GM19240 (cell line): ENCODE measurements at regions not wholly inside any gene's neighbourhood (a gene's known extent, or its start where the extent isn't known, plus 50 kb on each side); places are given as distances from the start of the nearest gene placed in this dataset.

Experiments
- DNase-seq: peaks from one replicate; pipeline ENCODE4 v3.0.0; 2011; ENCODE audit warnings: low spot score; ENCODE audit not compliant: insufficient read length

DNA sequence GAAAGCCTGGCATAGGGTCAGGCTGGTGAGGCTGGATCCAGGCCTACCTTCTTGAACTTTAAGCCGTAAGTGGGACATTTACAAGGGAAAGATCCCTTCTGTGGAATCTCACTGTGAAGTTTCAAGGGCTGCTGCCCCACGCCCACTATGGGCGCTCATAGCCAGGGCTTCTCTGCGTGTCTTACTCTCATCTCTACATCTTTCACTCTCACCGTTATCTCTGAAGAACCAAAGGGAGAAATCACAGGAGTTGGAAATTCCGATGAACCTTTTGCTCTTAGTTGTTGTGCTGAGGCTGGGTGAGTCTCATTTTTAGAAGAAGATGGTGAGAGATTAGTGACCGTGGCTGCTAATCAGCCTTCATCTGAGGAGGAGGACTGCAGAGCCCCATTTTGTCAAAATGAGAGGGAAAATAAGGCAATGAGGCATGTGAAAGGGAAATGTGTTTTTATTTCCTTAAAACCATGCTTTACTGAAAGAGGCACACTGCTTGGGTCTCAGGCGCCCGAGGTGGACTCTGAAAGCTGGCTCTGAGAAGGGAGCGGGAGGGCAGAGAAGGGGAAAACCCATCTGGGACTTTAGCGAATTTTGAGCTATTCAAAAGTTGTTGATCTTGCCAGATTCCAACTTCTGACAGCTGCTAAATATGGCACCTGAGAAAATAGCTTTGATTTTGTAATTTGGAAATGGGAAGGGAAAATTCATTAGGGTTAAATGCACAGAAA is 301.5 kb downstream of the CLIC5 start:
- DNase-seq: no peak
